Rectal smooth muscle tissue (tissue), 1 donor: ENCODE measurements at regions not wholly inside any gene's neighbourhood (a gene's known extent, or its start where the extent isn't known, plus 50 kb on each side); places are given as distances from the start of the nearest gene placed in this dataset.

Experiments
- H3K27ac ChIP-seq: one replicate; pipeline ENCODE4 v1.7.0; 2013; ENCODE audit warnings: low read depth, low read length, inconsistent platforms
- H3K27me3 ChIP-seq: one replicate; pipeline ENCODE4 v1.7.0; 2013; ENCODE audit warnings: low read length; ENCODE audit not compliant: control insufficient read depth, insufficient read depth
- H3K36me3 ChIP-seq: one replicate; pipeline ENCODE4 v1.7.0; 2013; ENCODE audit warnings: low read length; ENCODE audit not compliant: control insufficient read depth, insufficient read depth
- H3K4me1 ChIP-seq: one replicate; pipeline ENCODE4 v1.7.0; 2013; ENCODE audit warnings: low read length; ENCODE audit not compliant: control insufficient read depth, insufficient read depth
- H3K4me3 ChIP-seq: one replicate; pipeline ENCODE4 v1.7.0; 2013; ENCODE audit warnings: low read length
- H3K9ac ChIP-seq: one replicate; pipeline ENCODE4 v1.7.0; 2013; ENCODE audit warnings: low read length

GRCh38 chr11:72497731-72498130 is 63.4 kb upstream of the CLPB start:
- Histone ChIP-seq H3K4me3 (no peak overlapping the region), H3K9ac (no peak overlapping the region)

GRCh38 chr11:72494109-72494429 is 59.7 kb upstream of the CLPB start:
- no peak overlapping the region for H3K27ac ChIP-seq
- H3K4me3 ChIP-seq = no peak overlapping the region
- H3K9ac ChIP-seq = no peak overlapping the region
- no peaks in the 10 kb centered on the region for H3K36me3 ChIP-seq
- H3K4me1 ChIP-seq = no peaks in the 10 kb centered on the region
- H3K27me3 ChIP-seq = no peaks in the 10 kb centered on the region

More at GRCh38 chr11:72497731-72498130, 63.4 kb upstream of the CLPB start:
- no peaks in the 10 kb centered on the region for H3K27me3 ChIP-seq
- H3K36me3 ChIP-seq = no peaks in the 10 kb centered on the region
- no peak overlapping the region for H3K27ac ChIP-seq
- no peaks in the 10 kb centered on the region for H3K4me1 ChIP-seq

- Histone ChIP-seq H3K4me3 (no peak overlapping the region), H3K4me1 (no peaks in the 10 kb centered on the region), H3K27ac (no peak overlapping the region), H3K36me3 (no peaks in the 10 kb centered on the region), H3K27me3 (no peaks in the 10 kb centered on the region), H3K9ac (no peak overlapping the region)
These were observed 59.2 kb upstream of the CLPB start for GRCh38 chr11:72493426-72494108.

- H3K27me3 ChIP-seq = no peaks in the 10 kb centered on the region
- no peaks in the 10 kb centered on the region for H3K36me3 ChIP-seq
- H3K27ac ChIP-seq = no peak overlapping the region
- no peak overlapping the region for H3K4me3 ChIP-seq
- H3K9ac ChIP-seq = no peak overlapping the region
- H3K4me1 ChIP-seq = no peaks in the 10 kb centered on the region
These were observed 56.7 kb upstream of the CLPB start for GRCh38 chr11:72491001-72491400.
